ENCODE measurements at regions not wholly inside any gene's neighbourhood (a gene's known extent, or its start where the extent isn't known, plus 50 kb on each side); places are given as distances from the start of the nearest gene placed in this dataset.
"Not testable (repeated sequence)": the region's sequence is repeated elsewhere in the genome, so short reads cannot be mapped to it uniquely, and the experiment has no call there.

DNA sequence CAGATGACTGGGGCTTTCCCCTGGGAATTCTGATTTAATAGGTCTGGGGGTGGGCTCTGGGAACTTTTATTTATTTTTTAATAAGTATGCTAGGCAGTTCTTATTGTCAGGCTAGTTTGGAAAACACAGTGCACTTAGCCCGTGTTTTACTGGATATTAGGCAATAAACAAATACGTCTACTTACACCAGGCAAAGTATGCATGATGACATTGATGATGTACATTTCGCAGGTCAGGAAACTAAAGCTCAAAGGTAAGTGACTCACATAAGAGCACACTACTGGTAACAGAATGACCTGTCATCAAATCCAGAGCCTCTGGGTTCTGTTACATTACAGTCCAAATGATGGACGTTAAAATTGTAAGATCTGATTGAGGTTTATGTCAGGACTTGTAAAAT, 144.4 kb upstream of the EXOC2 start:
- Histone ChIP-seq H3K27ac (no peak overlapping the region), H3K9me3 (no peaks in the 10 kb centered on the region), H3K27me3 (no peaks in the 10 kb centered on the region), H3K4me3 (no peak overlapping the region), H3K36me3 (no peaks in the 10 kb centered on the region), H3K4me1 (ENCODE audit: insufficient read depth) (no peaks in the 10 kb centered on the region)
- no peak for TF ChIP-seq EP300 (IDR thresholded peaks at IDR 0.05)
- intact Hi-C loops (cut with DNase I), result no loop called here
- DNase-seq, result no peak
- 71 to 84% (median 74%) methylated on average over 4 of the region's 4 CpGs for WGBS, 3 donors

DNA sequence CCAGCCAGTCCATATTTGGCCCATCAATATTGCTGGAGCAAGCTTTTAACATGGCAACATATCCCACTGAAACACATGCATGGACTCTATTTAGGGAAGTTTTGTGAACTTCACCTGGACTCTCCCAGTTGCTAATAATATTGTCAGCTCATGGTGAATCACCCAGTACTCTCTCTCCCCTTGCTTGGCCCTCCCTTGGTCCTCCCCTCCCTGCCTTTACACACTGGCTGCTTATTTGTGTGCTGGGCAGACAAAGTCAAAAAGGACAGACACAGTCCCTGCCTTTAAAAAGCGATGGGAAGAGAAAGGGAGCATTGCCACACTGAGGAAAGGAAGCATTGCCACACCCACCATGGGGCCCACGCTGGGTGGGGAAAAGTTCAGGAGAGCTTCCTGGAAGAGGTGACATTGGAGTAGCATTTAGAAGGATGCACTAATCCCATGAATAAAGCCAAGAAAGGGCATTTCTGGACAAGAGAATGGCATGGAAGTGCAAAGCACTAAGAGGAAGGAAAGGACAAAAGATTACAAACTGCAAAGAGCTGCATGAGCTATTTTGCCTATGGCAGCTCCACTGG, 143.4 kb upstream of the EXOC2 start:
- Histone ChIP-seq H3K27ac (no peak overlapping the region), H3K9me3 (no peaks in the 10 kb centered on the region), H3K4me3 (no peak overlapping the region), H3K27me3 (no peaks in the 10 kb centered on the region), H3K36me3 (no peaks in the 10 kb centered on the region), H3K4me1 (ENCODE audit: insufficient read depth) (no peaks in the 10 kb centered on the region)
- TF ChIP-seq CTCF (IDR thresholded peaks at IDR 0.05) (no peak), POLR2A (IDR thresholded peaks at IDR 0.05) (no peak), EP300 (IDR thresholded peaks at IDR 0.05) (no peak)
- WGBS, 3 donors, result 76 to 81% (median 76%) methylated on average over 2 of the region's 2 CpGs
- DNase-seq, result no peak
- intact Hi-C loops (cut with DNase I), result no loop called here

DNA sequence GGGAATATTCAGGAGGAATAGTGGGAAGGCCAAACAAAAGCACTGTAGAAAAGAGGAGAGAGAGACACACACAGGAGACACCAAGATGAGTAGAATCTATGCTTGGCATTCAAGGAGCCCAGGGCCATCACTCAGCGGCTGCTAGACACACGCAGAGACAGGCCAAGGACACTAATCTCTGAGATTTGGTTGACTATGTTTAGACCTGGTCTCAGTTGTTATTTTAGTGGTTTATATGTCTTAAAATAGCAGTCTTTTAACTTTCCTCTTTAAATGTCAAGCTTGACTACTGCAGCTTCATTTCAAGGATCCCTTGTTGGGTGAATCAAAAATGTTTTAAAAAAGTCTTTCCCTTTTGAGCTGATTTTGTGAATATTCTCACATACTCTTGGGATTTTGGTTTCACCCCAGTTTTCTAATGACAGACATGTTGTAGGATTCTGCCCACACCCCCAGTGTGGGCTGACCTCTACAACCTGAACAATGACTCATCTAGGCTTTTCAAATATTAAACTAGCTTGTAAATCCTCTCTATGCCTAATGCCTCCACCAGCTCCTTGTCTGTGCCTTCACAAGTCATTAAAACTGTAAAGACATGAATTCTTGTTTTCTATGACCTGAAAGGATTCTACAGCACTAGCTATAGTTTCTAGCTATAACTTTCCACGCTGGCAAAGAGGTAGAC, 142.7 kb upstream of the EXOC2 start:
- no peak for DNase-seq
- 47 to 75% (median 59%) methylated on average over 3 of the region's 3 CpGs for WGBS, 3 donors
- no peak for TF ChIP-seq CTCF (IDR thresholded peaks at IDR 0.05)
- TF ChIP-seq EP300 (IDR thresholded peaks at IDR 0.05), result no peak
- no peak for TF ChIP-seq POLR2A (IDR thresholded peaks at IDR 0.05)
- Histone ChIP-seq H3K36me3 (no peaks in the 10 kb centered on the region), H3K4me1 (ENCODE audit: insufficient read depth) (no peaks in the 10 kb centered on the region), H3K9me3 (no peaks in the 10 kb centered on the region), H3K4me3 (no peak overlapping the region), H3K27ac (no peak overlapping the region), H3K27me3 (no peaks in the 10 kb centered on the region)
- intact Hi-C loops (cut with DNase I), result no loop called here

DNA sequence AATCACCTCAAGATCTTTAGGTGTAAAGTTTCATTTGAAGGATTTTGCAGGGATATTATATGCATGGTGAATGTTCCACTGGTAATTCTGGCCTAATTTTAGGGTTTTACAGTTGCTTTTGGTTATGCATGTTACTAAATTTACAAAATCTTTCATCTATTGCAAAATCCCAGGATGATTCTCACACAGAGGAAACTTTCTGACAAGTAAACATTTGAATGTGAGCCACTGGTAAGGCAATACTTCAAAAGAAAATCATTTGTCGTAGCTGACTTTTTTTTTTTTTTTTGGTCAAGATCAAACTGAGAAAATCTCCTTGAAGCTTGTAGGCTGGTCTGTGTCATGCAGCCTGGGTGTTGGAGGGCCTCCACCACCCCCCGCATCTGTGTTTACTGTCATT, 141.9 kb upstream of the EXOC2 start:
- WGBS, 3 donors, result 52 to 57% (median 56%) methylated on average over 2 of the region's 2 CpGs
- Histone ChIP-seq H3K36me3 (no peaks in the 10 kb centered on the region), H3K9me3 (no peaks in the 10 kb centered on the region), H3K27ac (no peak overlapping the region), H3K4me3 (no peak overlapping the region), H3K4me1 (ENCODE audit: insufficient read depth) (no peaks in the 10 kb centered on the region), H3K27me3 (no peaks in the 10 kb centered on the region)
- DNase-seq, result no peak
- TF ChIP-seq EP300 (IDR thresholded peaks at IDR 0.05) (no peak), CTCF (IDR thresholded peaks at IDR 0.05) (no peak), POLR2A (IDR thresholded peaks at IDR 0.05) (no peak)
- intact Hi-C loops (cut with DNase I), result no loop called here

GRCh38 chr6:834190-834589, 141.3 kb upstream of the EXOC2 start:
- Histone ChIP-seq H3K36me3 (no peaks in the 10 kb centered on the region), H3K27ac (no peak overlapping the region), H3K9me3 (no peaks in the 10 kb centered on the region), H3K27me3 (no peaks in the 10 kb centered on the region), H3K4me1 (ENCODE audit: insufficient read depth) (no peaks in the 10 kb centered on the region), H3K4me3 (no peak overlapping the region)
- no peak for DNase-seq
- WGBS, 3 donors, result 90 to 92% (median 92%) methylated on average over 2 of the region's 2 CpGs
- no peak for TF ChIP-seq CTCF (IDR thresholded peaks at IDR 0.05)
- TF ChIP-seq EP300 (IDR thresholded peaks at IDR 0.05), result no peak
- no peak for TF ChIP-seq POLR2A (IDR thresholded peaks at IDR 0.05)
- intact Hi-C loops (cut with DNase I), result no loop called here

GRCh38 chr6:832804-833203, 139.9 kb upstream of the EXOC2 start:
- H3K9me3 ChIP-seq; H3K36me3 ChIP-seq; intact Hi-C loops (cut with DNase I); DNase-seq; H3K27me3 ChIP-seq; H3K4me1 ChIP-seq (ENCODE audit: insufficient read depth); H3K4me3 ChIP-seq; H3K27ac ChIP-seq: not testable (repeated sequence)
- 87 to 94% (median 89%) methylated on average over 2 of the region's 2 CpGs for WGBS, 3 donors

Measured in ovary (tissue), 7 donors.